GM18502 (cell line): ENCODE measurements at regions not wholly inside any gene's neighbourhood (a gene's known extent, or its start where the extent isn't known, plus 50 kb on each side); places are given as distances from the start of the nearest gene placed in this dataset.

ENCODE experiments used
- ATAC-seq: cut with Tn5 transposase; IDR thresholded peaks from one replicate; pipeline ENCODE4 v1.9.1; 2021; ENCODE audit warnings: mild to moderate bottlenecking; ENCODE audit not compliant: unreplicated experiment, poor library complexity

- ATAC-seq = no peak
Measured at GRCh38 chr1:95415146-95415545, 181.1 kb downstream of the RWDD3 start.

- no peak for ATAC-seq
Measured at GRCh38 chr1:95426772-95427171, 192.8 kb downstream of the RWDD3 start.

- no peak for ATAC-seq
Measured at GRCh38 chr1:95427525-95427924, 193.5 kb downstream of the RWDD3 start.

- ATAC-seq = no peak
Measured at GRCh38 chr1:95431235-95431634, 197.2 kb downstream of the RWDD3 start.

- ATAC-seq = no peak
Measured at GRCh38 chr1:95435611-95436010, 201.6 kb downstream of the RWDD3 start.

- ATAC-seq = no peak
Measured at GRCh38 chr1:95437011-95437410, 203.0 kb downstream of the RWDD3 start.

- no peak for ATAC-seq
Measured at GRCh38 chr1:95437781-95438180, 203.8 kb downstream of the RWDD3 start.

GRCh38 chr1:95438218-95438948 lies 204.4 kb downstream of the RWDD3 start:
- ATAC-seq = no peak

GRCh38 chr1:95440511-95440910 lies 206.5 kb downstream of the RWDD3 start:
- no peak for ATAC-seq

GRCh38 chr1:95449516-95449915 lies 215.5 kb downstream of the RWDD3 start:
- no peak for ATAC-seq

GRCh38 chr1:95451054-95451453 lies 217.0 kb downstream of the RWDD3 start:
- no peak for ATAC-seq

- ATAC-seq = no peak
Measured at GRCh38 chr1:95451904-95452303, 217.9 kb downstream of the RWDD3 start.

GRCh38 chr1:95453053-95453452 lies 219.0 kb downstream of the RWDD3 start:
- ATAC-seq = no peak

- ATAC-seq = no peak
Measured at GRCh38 chr1:95467036-95467435, 233.0 kb downstream of the RWDD3 start.

- ATAC-seq = no peak
Measured at GRCh38 chr1:95475686-95476457, 241.9 kb downstream of the RWDD3 start.

- ATAC-seq = no peak
Measured at GRCh38 chr1:95496307-95496706, 262.3 kb downstream of the RWDD3 start.

- no peak for ATAC-seq
Measured at GRCh38 chr1:95496773-95497172, 262.8 kb downstream of the RWDD3 start.

- ATAC-seq = no peak
Measured at GRCh38 chr1:95497566-95497965, 263.6 kb downstream of the RWDD3 start.

GRCh38 chr1:95503278-95504030 lies 269.4 kb downstream of the RWDD3 start:
- no peak for ATAC-seq

GRCh38 chr1:95504321-95504720 lies 270.3 kb downstream of the RWDD3 start:
- ATAC-seq = no peak
